HEK293T (cell line): ENCODE measurements at regions not wholly inside any gene's neighbourhood (a gene's known extent, or its start where the extent isn't known, plus 50 kb on each side); places are given as distances from the start of the nearest gene placed in this dataset.

Source experiments
- CTCF ChIA-PET: fragments of 350-600 bp; formaldehyde crosslinking; extraction: SDS; loops from one replicate; lab custom pipeline; 2021; ENCODE audit warnings: antibody characterized with exemption, inconsistent platforms; lab: Yijun Ruan, JAX
- POLR2A ChIA-PET: fragments of 350-600 bp; formaldehyde crosslinking; extraction: SDS; loops from one replicate; lab custom pipeline; 2020; ENCODE audit warnings: antibody characterized with exemption, inconsistent platforms; lab: Yijun Ruan, JAX
- DNase-seq: peaks from one replicate; pipeline ENCODE4 v3.0.0; 2012; ENCODE audit warnings: mixed read lengths; ENCODE audit errors: extremely low spot score
- ARNT ChIP-seq: fragments of 450-650 bp; IDR thresholded peaks from 2 replicates; pipeline ENCODE4 v1.6.1; 2017; ENCODE audit warnings: mild to moderate bottlenecking
- BHLHE40 ChIP-seq: fragments of 450-650 bp; IDR thresholded peaks from 2 replicates; pipeline ENCODE4 v1.6.1; 2016; ENCODE audit warnings: mild to moderate bottlenecking, moderate library complexity, borderline replicate concordance
- CTBP1 ChIP-seq: fragments of 450-650 bp; IDR thresholded peaks from 2 replicates; pipeline ENCODE4 v1.6.1; 2016; ENCODE audit warnings: borderline replicate concordance
- ELF4 ChIP-seq: fragments of 450-650 bp; IDR thresholded peaks from 2 replicates; pipeline ENCODE4 v1.6.1; 2017; ENCODE audit warnings: antibody characterized with exemption
- FOXA1 ChIP-seq: fragments of 450-650 bp; IDR thresholded peaks from 2 replicates; pipeline ENCODE4 v1.6.1; 2016; ENCODE audit warnings: mild to moderate bottlenecking
- FOXK2 ChIP-seq: fragments of 450-650 bp; IDR thresholded peaks from 2 replicates; pipeline ENCODE4 v1.6.1; 2016; ENCODE audit warnings: mild to moderate bottlenecking
- FOXM1 ChIP-seq: fragments of 450-650 bp; IDR thresholded peaks from 2 replicates; pipeline ENCODE4 v1.6.1; 2017; ENCODE audit warnings: mild to moderate bottlenecking, borderline replicate concordance
- HDGF ChIP-seq: fragments of 450-650 bp; IDR thresholded peaks from 2 replicates; pipeline ENCODE4 v1.6.1; 2017; ENCODE audit warnings: antibody characterized with exemption, borderline replicate concordance
- L3MBTL2 ChIP-seq: fragments of 450-650 bp; conservative IDR thresholded peaks from 2 replicates; pipeline ENCODE4 v1.6.1; 2016; ENCODE audit warnings: mild to moderate bottlenecking
- LEF1 ChIP-seq: fragments of 450-650 bp; IDR thresholded peaks from 2 replicates; pipeline ENCODE4 v1.6.1; 2017; ENCODE audit warnings: mild to moderate bottlenecking, borderline replicate concordance
- NFRKB ChIP-seq: fragments of 450-650 bp; IDR thresholded peaks from 2 replicates; pipeline ENCODE4 v1.6.1; 2016; ENCODE audit warnings: mild to moderate bottlenecking, moderate library complexity
- SP1 ChIP-seq: fragments of 450-650 bp; IDR thresholded peaks from 2 replicates; pipeline ENCODE4 v1.6.1; 2017
- SUZ12 ChIP-seq: fragments of 450-650 bp; IDR thresholded peaks from 2 replicates; pipeline ENCODE4 v1.6.1; 2016; ENCODE audit warnings: mild to moderate bottlenecking
- TARDBP ChIP-seq: fragments of 450-650 bp; IDR thresholded peaks from 2 replicates; pipeline ENCODE4 v1.6.1; 2016
- ZNF384 ChIP-seq: fragments of 450-650 bp; IDR thresholded peaks from 2 replicates; pipeline ENCODE4 v1.6.1; 2016
- TF ChIP-seq, protein P1 (sequence below): fragments of 450-650 bp; IDR thresholded peaks from 2 replicates; pipeline ENCODE4 v1.6.1; 2016

DNA sequence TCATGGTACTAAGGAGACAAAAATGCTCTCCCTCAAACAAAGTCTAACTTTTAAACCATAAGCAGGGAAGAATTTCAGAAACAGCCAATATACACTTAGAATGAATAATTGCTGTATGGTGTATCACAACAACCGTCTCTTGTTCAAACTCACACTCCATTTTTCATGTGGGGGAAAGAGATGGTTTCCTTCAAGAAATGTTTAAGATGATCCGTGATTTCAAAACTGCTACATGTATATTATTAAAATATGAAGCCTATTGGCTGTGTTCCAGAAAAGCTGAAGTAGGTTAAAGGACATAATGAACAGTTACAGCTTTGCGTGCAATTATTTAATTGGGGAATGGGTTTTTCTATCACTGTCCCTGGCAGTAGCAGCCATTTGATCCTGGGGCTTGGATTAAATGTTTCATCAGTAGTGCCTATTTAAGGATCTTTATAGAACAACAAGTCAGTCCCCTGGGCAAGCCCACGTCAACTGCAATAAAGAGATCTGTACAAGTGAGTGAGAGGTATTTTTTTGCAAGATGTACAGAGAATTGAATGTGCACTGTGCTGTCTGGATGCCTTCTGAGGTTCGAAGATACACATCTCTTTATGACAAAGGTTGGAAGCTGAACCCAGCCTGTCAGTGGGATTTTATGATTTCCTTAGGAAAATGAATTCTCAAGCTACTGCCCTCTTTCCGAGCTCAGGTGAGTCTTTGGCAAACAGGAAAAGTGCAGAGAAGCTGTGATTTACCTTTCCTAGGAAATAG is 337.2 kb upstream of the RARB start:
- no peak for DNase-seq
- CTCF ChIA-PET, result no interaction called here
- POLR2A ChIA-PET, result no interaction called here
- TF ChIP-seq NFRKB (no peak), FOXM1 (no peak), HDGF (no peak), SP1 (no peak), BHLHE40 (no peak), ARNT (no peak), SUZ12 (no peak), FOXK2 (no peak), FOXA1 (no peak), CTBP1 (no peak), ELF4 (no peak), TARDBP (no peak), L3MBTL2 (no peak), ZNF384 (no peak)
- TF ChIP-seq, protein P1, sequence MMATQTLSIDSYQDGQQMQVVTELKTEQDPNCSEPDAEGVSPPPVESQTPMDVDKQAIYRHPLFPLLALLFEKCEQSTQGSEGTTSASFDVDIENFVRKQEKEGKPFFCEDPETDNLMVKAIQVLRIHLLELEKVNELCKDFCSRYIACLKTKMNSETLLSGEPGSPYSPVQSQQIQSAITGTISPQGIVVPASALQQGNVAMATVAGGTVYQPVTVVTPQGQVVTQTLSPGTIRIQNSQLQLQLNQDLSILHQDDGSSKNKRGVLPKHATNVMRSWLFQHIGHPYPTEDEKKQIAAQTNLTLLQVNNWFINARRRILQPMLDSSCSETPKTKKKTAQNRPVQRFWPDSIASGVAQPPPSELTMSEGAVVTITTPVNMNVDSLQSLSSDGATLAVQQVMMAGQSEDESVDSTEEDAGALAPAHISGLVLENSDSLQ, result no peak

DNA sequence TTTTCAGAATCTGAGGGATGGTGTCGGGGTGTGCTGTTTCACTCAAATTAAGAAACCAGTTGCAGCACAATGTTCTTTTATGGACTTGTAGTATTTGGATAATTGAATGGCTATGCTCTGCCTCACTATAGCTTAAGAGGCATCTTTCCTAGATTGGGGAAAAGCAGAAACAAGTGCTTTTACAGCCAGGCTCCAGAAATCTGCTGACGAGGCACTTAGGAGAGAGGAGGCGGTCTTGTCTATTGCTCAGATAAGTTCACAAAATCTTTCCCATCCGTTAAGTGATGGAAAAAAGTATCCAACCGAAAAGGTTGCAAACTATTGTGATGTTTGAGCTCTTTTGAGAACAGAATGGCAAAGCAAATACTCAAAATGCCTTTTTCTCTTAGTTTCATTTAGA is 336.1 kb upstream of the RARB start:
- CTCF ChIA-PET, result no interaction called here
- POLR2A ChIA-PET, result interaction anchor here (0.7 kb wide), 1 partner anchor 75 kb away, joined by 3 read pairs; no protein-coding TSS in a partner anchor
- no peak for TF ChIP-seq SUZ12
- TF ChIP-seq CTBP1, result no peak
- no peak for TF ChIP-seq TARDBP
- TF ChIP-seq ZNF384, result no peak
- no peak for TF ChIP-seq L3MBTL2
- DNase-seq, result no peak

DNA sequence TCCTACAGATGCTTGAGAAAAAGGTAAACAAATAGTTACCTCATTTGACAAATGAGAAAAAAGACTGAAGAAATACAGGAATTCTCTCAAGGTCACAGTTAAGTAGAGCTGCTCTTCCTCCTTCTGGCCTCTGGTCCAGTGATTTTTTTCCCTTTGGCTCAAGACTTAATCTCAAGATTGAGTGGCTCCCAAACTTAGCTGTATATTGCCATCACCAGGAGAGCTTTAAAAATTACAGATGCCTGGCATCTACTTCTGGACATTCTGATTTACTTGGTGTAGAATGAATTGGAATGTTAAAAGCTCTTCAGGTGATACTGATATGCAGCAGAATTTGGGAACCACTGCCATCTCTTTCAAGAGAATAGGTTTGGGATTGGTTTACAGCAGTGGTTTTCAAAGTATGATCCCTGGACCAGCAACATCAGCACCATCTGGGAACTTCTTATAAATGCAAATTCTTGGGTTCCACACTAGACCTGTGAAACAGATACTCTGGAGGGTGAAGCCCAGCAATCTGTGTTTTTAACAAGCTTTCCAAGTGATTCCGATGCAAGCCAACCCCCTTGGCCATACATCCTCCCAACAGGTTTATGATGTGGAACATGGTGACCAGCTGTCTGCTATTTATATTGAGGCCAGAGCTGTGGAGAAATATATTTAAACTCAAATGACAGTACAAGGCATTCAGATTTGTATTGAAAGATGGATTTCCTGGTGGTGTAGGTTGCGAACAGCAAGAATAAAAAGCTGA is 333.0 kb upstream of the RARB start:
- TF ChIP-seq FOXA1, result no peak
- no peak for DNase-seq
- POLR2A ChIA-PET, result no interaction called here
- CTCF ChIA-PET, result interaction anchor here (1.5 kb wide), 1 partner anchor 62 kb away, joined by 3 read pairs; no protein-coding TSS in a partner anchor

DNA sequence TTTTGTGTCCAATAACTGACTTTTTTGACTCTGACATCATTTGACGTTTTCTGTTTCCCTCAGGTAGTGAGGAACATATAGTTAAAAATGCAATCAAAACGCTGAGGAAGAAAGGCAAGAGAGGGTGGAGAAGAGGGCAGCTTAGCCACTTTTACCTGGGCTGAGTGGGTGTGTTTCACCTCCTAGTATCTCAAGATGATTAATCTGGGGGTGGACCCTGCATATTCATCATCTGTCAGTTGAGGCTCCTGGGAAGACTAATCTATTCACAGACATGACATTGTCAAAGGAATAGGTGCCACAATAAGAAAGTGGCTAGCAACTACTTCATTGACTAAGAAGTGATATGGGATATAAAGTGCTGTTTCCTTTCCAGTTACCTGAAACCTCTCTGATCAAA is 331.5 kb upstream of the RARB start:
- no peak for DNase-seq
- CTCF ChIA-PET, result no interaction called here
- POLR2A ChIA-PET, result no interaction called here
- TF ChIP-seq ARNT (no peak), LEF1 (no peak), FOXK2 (no peak), SUZ12 (no peak), ZNF384 (no peak), FOXM1 (no peak), SP1 (no peak), L3MBTL2 (no peak), BHLHE40 (no peak), ELF4 (no peak), NFRKB (no peak)
- TF ChIP-seq, protein P1, result no peak

DNA sequence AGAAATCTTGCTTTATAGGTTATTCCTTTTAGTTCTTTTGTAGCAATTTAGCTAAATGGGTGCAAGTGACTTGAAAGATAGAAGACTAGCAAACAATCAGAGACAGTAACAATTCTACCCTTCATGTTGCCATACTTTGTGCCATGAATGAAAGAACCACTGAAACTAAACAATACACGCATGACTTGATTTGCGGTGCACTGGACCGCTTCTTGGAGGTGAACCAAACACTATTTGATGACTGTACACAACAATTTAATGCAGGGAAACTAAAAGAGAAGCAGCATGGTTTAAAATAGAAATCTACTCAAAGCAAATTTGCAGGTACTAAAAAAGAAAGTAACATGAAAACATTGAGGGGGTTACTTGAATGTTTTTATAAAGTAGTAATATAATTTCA is 331.0 kb upstream of the RARB start:
- ChIA-PET POLR2A (no interaction called here), CTCF (no interaction called here)
- DNase-seq, result no peak
- TF ChIP-seq LEF1, result no peak
- no peak for TF ChIP-seq FOXK2
- no peak for TF ChIP-seq NFRKB
- no peak for TF ChIP-seq FOXA1
- TF ChIP-seq SP1, result no peak
- TF ChIP-seq SUZ12, result no peak
- TF ChIP-seq CTBP1, result no peak
- TF ChIP-seq ZNF384, result no peak
- TF ChIP-seq FOXM1, result no peak
- no peak for TF ChIP-seq BHLHE40
- no peak for TF ChIP-seq TARDBP

DNA sequence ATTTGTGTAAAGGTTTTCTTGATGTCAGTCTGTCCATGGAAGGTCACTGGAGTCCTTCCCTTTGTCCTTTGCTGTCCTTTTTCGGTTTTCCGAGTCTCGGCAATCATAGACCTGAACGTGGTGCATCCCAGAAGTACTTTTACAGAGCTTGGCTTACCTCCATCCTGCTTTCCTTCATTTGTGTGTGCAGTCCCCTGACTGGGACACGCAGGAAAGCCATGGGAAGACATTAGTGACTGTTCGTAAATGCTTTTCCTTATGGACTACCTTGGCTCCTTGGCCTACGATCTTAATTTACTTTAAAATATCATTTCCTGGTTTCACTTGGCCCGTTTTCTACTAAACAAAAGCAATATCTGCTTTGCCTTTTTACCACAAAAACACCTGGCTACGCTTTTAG is 328.4 kb upstream of the RARB start:
- no peak for TF ChIP-seq CTBP1
- no peak for TF ChIP-seq TARDBP
- TF ChIP-seq SUZ12, result no peak
- no peak for TF ChIP-seq BHLHE40
- TF ChIP-seq FOXK2, result no peak
- TF ChIP-seq FOXM1, result no peak
- no peak for TF ChIP-seq LEF1
- no peak for TF ChIP-seq ELF4
- no peak for TF ChIP-seq ZNF384
- TF ChIP-seq, protein P1, result no peak
- POLR2A ChIA-PET, result no interaction called here
- CTCF ChIA-PET, result no interaction called here
- DNase-seq, result no peak
